Central memory CD8-positive, alpha-beta T cell (primary cell): ENCODE measurements at regions not wholly inside any gene's neighbourhood (a gene's known extent, or its start where the extent isn't known, plus 50 kb on each side); places are given as distances from the start of the nearest gene placed in this dataset.

Experiments
- ATAC-seq: fragments of 150-1000 bp; cut with Tn5 transposase; replicated peaks from 2 replicates; pipeline ENCODE4 v1.10.0; 2022; ENCODE audit warnings: mild to moderate bottlenecking, moderate FRiP score, moderate number of reproducible peaks; ENCODE audit not compliant: poor library complexity, severe bottlenecking; ENCODE audit errors: extremely low read depth
- DNase-seq, 2 donors: peaks; one replicate each; pipeline ENCODE4 v3.0.0; 2021; ENCODE audit warnings: low spot score in 2 of 2
- H3K27ac Mint-ChIP-seq: one replicate; pipeline ENCODE4 v1.8.0; 2022; ENCODE audit warnings: low read depth, mild to moderate bottlenecking, moderate library complexity, mixed read lengths
- H3K27me3 Mint-ChIP-seq: one replicate; pipeline ENCODE4 v1.8.0; 2022; ENCODE audit warnings: mixed read lengths
- H3K36me3 Mint-ChIP-seq: one replicate; pipeline ENCODE4 v1.8.0; 2022; ENCODE audit warnings: mild to moderate bottlenecking, moderate library complexity, mixed read lengths; ENCODE audit not compliant: insufficient read depth
- H3K4me1 Mint-ChIP-seq: one replicate; pipeline ENCODE4 v1.8.0; 2022; ENCODE audit warnings: mixed read lengths
- H3K4me3 Mint-ChIP-seq: one replicate; pipeline ENCODE4 v1.8.0; 2022; ENCODE audit warnings: mild to moderate bottlenecking, moderate library complexity, mixed read lengths
- H3K9me3 Mint-ChIP-seq: one replicate; pipeline ENCODE4 v1.8.0; 2022; ENCODE audit warnings: mixed read lengths

DNA sequence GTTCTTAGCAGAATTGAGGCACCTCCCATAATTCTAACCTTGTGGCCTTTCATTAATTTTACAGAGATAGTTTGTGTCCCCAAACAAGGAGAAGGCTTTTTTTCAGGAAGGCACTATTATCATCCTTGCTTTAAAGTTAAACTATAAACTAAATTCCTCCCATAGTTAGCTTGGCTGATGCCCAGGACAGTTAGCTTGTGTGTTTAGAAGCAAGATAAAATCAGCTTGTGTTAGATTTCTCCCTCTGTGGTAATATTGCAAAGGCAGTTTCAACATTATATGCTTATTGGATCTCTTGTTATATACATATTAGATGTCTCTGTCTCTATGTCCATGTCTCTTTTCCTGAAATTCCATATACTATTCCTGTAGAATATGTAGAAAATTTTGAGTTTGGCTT lies 342.7 kb downstream of the TBC1D4 start:
- Mint-ChIP-seq H3K27ac (no peak overlapping the region), H3K9me3 (peaks cover 6% of the 10 kb centered on the region), H3K4me1 (no peaks in the 10 kb centered on the region), H3K27me3 (peaks cover 62% of the 10 kb centered on the region), H3K36me3 (no peaks in the 10 kb centered on the region), H3K4me3 (no peak overlapping the region)
- no peak for ATAC-seq
- no peak for DNase-seq

DNA sequence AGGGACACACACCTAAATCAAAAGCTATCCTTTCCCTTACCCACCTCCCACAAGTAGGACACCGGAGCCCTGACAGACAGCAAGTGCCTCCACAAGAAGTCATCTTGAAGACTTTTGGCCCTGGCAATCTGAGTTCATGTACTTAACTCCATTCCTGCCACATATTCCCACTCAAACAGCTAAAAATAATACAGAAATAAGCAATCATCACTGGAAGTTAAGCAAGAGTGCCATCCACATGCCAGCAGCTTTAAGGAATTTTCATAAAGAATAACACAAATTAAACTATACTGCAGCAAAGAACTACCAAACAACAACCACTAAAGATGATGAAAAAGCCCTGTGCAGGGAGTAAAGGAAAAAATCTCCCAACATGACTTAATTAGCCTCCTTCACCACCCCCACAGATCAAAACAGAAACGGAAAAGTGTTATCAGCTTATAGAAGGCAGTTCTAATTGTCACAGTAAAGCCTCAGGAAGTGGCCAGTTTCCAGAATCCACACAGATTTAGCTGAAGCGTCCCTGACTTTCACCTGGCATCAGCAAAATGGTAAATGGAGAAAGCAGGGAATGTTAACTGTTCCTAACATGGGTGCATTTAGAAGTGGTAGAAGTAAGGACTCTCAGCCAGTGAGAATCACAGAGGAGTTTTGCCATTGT lies 343.9 kb downstream of the TBC1D4 start:
- no peak overlapping the region for H3K4me3 Mint-ChIP-seq

DNA sequence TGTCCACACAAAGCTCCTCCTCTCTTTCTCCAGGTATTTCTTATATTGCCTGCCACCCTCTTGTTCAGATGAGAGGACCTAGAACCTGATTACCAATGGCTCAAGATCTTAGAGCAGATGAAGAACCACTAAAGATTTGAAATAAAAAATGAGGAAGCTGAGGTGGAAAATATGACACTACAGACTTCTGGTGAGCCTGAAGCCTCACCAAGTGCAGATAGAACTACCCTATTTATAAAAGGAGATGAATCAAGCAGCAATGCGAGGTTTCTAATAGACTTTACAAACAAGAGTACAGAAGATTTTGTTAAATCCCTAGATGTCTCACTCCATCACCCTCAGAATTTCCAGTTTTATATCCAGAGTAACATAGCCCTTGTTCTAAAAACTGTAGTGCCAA lies 345.8 kb downstream of the TBC1D4 start:
- Mint-ChIP-seq H3K27ac (no peak overlapping the region), H3K36me3 (no peaks in the 10 kb centered on the region), H3K4me1 (no peaks in the 10 kb centered on the region), H3K9me3 (peaks cover 6% of the 10 kb centered on the region), H3K27me3 (peaks cover 65% of the 10 kb centered on the region), H3K4me3 (no peak overlapping the region)
- ATAC-seq (no peak), DNase-seq (no peak)

More for the DNA sequence above, 343.9 kb downstream of the TBC1D4 start:
- Mint-ChIP-seq H3K27me3 (peaks cover 69% of the 10 kb centered on the region), H3K9me3 (peaks cover 6% of the 10 kb centered on the region), H3K4me1 (no peaks in the 10 kb centered on the region), H3K36me3 (no peaks in the 10 kb centered on the region), H3K27ac (no peak overlapping the region)
- ATAC-seq (no peak), DNase-seq (no peak)

DNA sequence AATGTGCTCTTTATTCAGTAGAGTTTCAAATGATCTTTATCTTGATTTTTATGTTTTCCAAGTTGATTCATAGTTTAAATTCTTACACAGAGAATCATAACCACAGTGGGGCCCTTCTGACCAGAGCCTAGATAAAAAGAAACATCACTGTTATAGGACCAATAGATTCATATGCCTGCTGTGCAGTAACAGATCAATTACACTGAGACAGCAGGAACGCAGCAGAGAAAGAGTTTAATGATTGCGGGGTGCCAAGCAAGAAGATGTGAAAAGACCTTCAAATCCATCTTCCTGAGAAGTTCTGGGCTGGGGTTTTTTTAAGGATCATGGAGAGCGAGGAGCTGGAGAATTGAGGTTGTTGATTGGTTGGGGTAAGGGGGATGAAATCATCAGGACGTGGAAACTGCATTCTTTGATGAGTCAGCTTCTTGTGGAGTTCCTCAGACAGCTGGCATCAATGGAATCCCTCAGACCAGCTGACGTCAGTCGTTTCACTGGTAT lies 346.6 kb downstream of the TBC1D4 start:
- Mint-ChIP-seq H3K4me1 (no peaks in the 10 kb centered on the region), H3K4me3 (no peak overlapping the region), H3K36me3 (no peaks in the 10 kb centered on the region), H3K27me3 (peaks cover 67% of the 10 kb centered on the region), H3K27ac (no peak overlapping the region), H3K9me3 (peaks cover 6% of the 10 kb centered on the region)
- ATAC-seq (no peak), DNase-seq (no peak)

DNA sequence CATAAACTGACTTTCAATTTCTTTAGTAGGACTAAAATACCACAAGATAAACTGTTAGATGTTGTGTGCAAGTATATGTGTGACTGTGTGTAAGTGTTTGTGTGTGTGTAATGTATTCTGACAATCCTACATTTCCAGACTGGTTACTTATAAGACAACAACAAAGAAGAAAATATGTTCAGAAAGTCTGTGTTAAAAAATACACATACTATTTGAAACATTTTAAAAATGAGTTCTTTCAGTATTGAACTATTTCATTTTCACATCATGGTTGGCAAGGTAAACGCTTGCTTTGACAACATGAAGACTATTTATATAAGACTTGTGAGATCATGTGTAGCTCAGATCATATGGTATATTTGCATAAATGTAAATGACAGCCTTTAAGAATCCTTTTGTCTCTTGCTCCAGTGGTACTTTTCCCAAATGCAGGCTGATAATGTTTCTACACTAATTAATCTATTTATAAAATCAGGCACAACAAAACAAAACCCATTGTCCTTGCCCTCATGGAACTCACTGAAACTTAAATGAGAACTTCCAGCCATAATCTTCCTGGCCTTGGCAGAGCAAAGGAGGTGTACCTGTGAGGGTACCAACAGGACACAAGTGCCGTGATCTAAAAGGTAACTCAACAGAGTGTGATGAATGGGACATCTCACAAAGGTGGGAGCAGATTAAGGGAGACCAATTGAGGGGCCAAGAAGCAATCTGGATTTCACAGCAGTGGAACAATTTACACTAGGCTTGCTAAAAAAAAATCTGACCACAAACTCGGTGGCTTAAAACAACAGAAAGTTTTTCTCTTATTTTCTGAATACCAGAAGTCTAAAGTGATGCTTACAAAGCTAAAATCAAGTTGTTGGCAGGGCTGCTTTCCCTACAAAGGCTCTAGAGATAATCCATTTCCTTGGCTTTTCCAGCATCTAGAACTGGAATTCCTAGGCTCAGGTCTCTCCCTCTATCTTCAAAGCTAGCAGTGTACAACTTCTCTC lies 349.0 kb downstream of the TBC1D4 start:
- Mint-ChIP-seq H3K27ac (no peak overlapping the region), H3K4me1 (no peaks in the 10 kb centered on the region), H3K27me3 (peaks cover 62% of the 10 kb centered on the region), H3K4me3 (no peak overlapping the region), H3K36me3 (peaks cover under 1% of the 10 kb centered on the region), H3K9me3 (peaks cover 6% of the 10 kb centered on the region)
- ATAC-seq (no peak), DNase-seq (no peak)

DNA sequence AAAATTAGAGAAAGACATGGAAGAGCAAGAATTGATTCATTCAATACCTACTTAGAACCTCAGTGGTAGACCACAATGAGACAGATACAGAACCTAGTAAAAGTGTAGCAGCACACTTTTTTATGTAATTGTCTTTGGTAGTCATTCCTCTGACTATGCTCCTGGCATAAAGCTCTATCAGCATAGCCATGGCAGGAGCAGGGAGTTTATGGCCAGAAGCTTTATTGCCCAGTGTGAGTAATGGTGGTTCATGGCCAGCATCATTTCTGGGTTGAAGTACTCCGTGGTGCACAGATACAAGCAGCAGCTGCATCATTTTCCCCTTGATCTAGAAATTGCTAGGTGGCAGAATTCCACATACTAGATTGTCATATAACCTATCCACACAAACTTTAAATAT lies 352.6 kb downstream of the TBC1D4 start:
- H3K27ac Mint-ChIP-seq = no peak overlapping the region
- H3K9me3 Mint-ChIP-seq = no peaks in the 10 kb centered on the region
- H3K27me3 Mint-ChIP-seq = peaks cover 33% of the 10 kb centered on the region
- no peaks in the 10 kb centered on the region for H3K4me1 Mint-ChIP-seq
- H3K4me3 Mint-ChIP-seq = no peak overlapping the region
- DNase-seq (no peak), ATAC-seq (no peak)
- H3K36me3 Mint-ChIP-seq = peaks cover 2% of the 10 kb centered on the region

DNA sequence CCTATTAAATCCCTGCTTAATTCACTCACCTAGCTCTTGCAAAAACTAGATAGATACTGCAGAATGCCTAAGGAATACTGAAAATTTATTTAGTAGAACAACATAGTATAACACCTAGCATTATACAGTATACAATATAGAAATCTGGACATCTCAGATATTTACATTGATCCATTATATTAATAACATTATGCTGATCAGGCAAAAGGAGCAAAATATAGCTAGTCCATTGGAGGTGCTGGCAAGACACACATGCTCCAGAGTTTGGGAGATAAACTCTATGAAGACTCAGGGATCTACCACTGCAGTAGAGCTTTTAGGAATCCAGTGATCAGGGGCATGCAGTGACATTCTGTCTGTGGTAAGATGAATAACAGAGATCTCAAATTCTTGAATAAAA lies 357.6 kb downstream of the TBC1D4 start:
- H3K4me3 Mint-ChIP-seq = no peak overlapping the region

DNA sequence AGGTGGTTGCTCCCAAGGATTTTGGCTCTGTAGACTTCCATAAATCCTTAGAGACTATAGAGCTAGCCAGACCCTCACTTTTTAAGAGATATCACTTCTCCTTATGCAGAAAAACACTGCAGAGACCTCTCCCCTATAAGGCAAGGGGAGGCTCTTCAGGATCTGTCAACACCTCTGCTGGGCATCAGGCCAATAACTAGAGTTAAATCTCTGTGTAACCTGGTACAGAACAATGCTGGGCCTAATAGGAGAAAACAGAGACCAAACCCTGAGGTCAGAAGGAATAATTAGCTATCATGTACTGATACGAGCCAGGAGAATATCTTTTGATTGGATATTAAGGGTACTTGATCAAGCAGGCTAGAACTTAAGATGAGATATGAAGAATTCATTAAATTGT lies 358.5 kb downstream of the TBC1D4 start:
- DNase-seq (no peak), ATAC-seq (no peak)
- Mint-ChIP-seq H3K36me3 (peaks cover 2% of the 10 kb centered on the region), H3K27ac (no peak overlapping the region), H3K4me1 (no peaks in the 10 kb centered on the region), H3K27me3 (peaks cover 34% of the 10 kb centered on the region), H3K4me3 (no peak overlapping the region), H3K9me3 (no peaks in the 10 kb centered on the region)

More for the DNA sequence above, 357.6 kb downstream of the TBC1D4 start:
- H3K9me3 Mint-ChIP-seq = no peaks in the 10 kb centered on the region
- DNase-seq = no peak
- H3K4me1 Mint-ChIP-seq = no peaks in the 10 kb centered on the region
- H3K36me3 Mint-ChIP-seq = peaks cover 2% of the 10 kb centered on the region
- ATAC-seq = no peak
- peaks cover 43% of the 10 kb centered on the region for H3K27me3 Mint-ChIP-seq
- H3K27ac Mint-ChIP-seq = no peak overlapping the region

DNA sequence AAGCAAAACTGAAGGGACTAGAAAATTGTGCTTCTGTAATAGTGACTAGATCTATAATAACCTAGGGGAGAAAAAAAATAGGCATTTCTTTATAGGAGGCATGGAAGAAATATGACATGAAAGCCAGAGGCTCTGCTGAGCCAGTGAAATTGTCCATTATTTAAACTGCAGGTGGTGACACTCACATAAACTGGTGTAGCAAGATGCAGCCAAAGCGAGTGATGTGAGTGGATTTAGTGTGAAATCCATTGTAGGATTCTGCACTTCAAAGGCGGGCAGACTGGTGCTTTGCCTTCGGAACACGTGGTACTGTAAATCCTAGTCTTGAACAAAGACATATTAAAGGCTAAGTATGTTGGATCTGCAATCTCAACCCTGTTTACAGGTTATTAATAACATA lies 361.9 kb downstream of the TBC1D4 start:
- Mint-ChIP-seq H3K27ac (no peak overlapping the region), H3K36me3 (no peaks in the 10 kb centered on the region), H3K4me1 (no peaks in the 10 kb centered on the region), H3K27me3 (peaks cover 34% of the 10 kb centered on the region), H3K9me3 (no peaks in the 10 kb centered on the region), H3K4me3 (no peak overlapping the region)
- ATAC-seq (no peak), DNase-seq (no peak)

DNA sequence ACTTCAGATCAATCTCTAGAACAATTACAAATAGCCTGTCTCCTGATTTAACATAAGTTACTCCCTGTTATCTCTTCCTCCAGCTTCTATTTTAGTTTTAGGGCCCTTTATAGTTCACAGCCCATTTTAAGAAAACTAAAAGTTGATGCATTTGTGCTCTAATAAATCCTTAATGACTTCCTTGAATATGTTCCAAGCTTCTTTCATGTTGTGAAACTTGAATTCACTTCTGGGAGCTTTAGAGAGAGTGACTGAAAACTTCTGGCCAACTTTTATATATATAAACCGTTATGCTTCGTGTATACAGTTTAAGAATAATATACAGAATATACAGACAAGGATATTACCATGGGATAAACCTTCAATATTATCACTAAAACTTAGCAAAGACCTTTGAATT lies 366.8 kb downstream of the TBC1D4 start:
- H3K4me3 Mint-ChIP-seq = no peak overlapping the region
- H3K9me3 Mint-ChIP-seq = no peaks in the 10 kb centered on the region
- DNase-seq (no peak), ATAC-seq (no peak)
- H3K4me1 Mint-ChIP-seq = no peaks in the 10 kb centered on the region
- no peaks in the 10 kb centered on the region for H3K36me3 Mint-ChIP-seq
- H3K27me3 Mint-ChIP-seq = peaks cover 37% of the 10 kb centered on the region
- H3K27ac Mint-ChIP-seq = no peak overlapping the region

DNA sequence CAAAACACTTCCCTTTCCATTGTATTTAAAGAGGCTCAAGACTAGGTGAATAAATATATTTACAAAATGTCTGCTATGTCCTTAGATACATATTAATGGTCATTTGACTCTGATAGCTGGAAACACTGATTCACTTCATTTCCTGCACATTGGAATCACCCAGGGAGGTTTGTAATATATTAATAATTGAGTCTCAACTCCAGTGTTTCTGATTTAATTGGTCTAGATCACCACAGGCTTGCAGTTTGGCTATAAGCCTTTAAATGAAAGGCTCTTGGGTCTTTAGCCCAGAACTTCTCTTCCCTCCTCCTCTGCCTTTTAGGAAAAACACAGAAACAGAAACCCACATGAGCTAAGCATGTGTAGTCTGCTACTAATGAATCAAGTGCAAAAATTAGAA lies 378.0 kb downstream of the TBC1D4 start:
- DNase-seq (no peak), ATAC-seq (no peak)
- H3K9me3 Mint-ChIP-seq = no peaks in the 10 kb centered on the region
- H3K4me1 Mint-ChIP-seq = no peaks in the 10 kb centered on the region
- no peak overlapping the region for H3K27ac Mint-ChIP-seq
- peaks cover 63% of the 10 kb centered on the region for H3K27me3 Mint-ChIP-seq
- H3K36me3 Mint-ChIP-seq = no peaks in the 10 kb centered on the region
- H3K4me3 Mint-ChIP-seq = no peak overlapping the region

DNA sequence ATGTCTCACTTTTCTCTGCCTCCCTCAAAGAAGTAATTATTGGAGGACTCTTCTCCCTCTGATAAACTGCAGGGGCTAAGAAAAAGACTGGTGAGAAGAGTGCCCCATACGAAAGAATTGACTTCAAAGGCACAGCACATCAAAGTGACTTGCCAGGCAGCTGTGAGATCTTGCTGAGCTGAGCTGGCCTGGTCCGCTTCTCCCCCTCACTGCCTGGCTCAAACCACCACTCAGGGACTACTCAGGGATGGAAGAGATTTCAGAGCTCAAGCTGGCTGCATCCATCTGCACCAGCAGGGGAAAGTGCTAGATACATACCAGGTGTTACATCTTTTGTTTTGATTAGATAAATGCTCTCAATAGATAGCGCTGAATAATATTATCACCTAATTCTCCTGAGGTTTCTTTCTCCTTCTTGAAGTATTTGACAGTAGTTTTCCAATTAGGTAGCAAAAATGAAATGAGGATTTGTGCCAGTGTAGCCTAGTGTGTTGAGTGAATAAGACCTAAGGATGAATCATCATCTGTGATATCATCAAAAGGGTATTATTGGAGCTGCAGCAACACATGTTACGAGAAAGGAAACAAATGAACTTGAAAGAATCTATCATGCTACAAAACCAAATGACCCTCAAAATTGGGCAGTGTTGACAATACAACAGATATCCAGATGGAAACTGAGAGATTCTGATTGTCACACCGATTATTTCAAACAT lies 379.8 kb downstream of the TBC1D4 start:
- H3K27me3 Mint-ChIP-seq = peaks cover 55% of the 10 kb centered on the region
- no peak overlapping the region for H3K27ac Mint-ChIP-seq
- ATAC-seq = no peak

More for the DNA sequence above, 379.8 kb downstream of the TBC1D4 start:
- H3K4me3 Mint-ChIP-seq = no peak overlapping the region
- H3K4me1 Mint-ChIP-seq = no peaks in the 10 kb centered on the region
- no peaks in the 10 kb centered on the region for H3K36me3 Mint-ChIP-seq
- DNase-seq = no peak
- no peaks in the 10 kb centered on the region for H3K9me3 Mint-ChIP-seq
